SIG-M5 treated with dmso at 0.1 percent for 504 hours (cell line): ENCODE measurements at regions not wholly inside any gene's neighbourhood (a gene's known extent, or its start where the extent isn't known, plus 50 kb on each side); places are given as distances from the start of the nearest gene placed in this dataset.
"Not testable (repeated sequence)": the region's sequence is repeated elsewhere in the genome, so short reads cannot be mapped to it uniquely, and the experiment has no call there.

Experiments used
- DNase-seq: peaks from one replicate; lab custom pipeline; 2025; ENCODE audit not compliant: unreplicated experiment; lab: John Stamatoyannopoulos, UW

- DNase-seq: not testable (repeated sequence)
Measured at GRCh38 chr14:37841039-37841438, 245.6 kb downstream of the TTC6 start.

GRCh38 chr14:37842106-37842505 lies 246.7 kb downstream of the TTC6 start:
- DNase-seq: no peak

GRCh38 chr14:37843954-37844607 lies 248.7 kb downstream of the TTC6 start:
- no peak for DNase-seq

- DNase-seq: no peak
Measured at GRCh38 chr14:37844614-37845013, 249.2 kb downstream of the TTC6 start.

- DNase-seq: no peak
Measured at GRCh38 chr14:37848985-37849621, 253.7 kb downstream of the TTC6 start.

- no peak for DNase-seq
Measured at GRCh38 chr14:37851054-37851453, 255.6 kb downstream of the TTC6 start.

GRCh38 chr14:37855871-37856270 lies 260.4 kb downstream of the TTC6 start:
- DNase-seq: no peak

- no peak for DNase-seq
Measured at GRCh38 chr14:37857774-37858266, 262.4 kb downstream of the TTC6 start.

- DNase-seq: no peak
Measured at GRCh38 chr14:37858733-37859132, 263.3 kb downstream of the TTC6 start.

- no peak for DNase-seq
Measured at GRCh38 chr14:37859177-37859576, 263.7 kb downstream of the TTC6 start.

- DNase-seq: no peak
Measured at GRCh38 chr14:37862263-37862662, 266.8 kb downstream of the TTC6 start.

GRCh38 chr14:37864128-37864527 lies 268.7 kb downstream of the TTC6 start:
- DNase-seq: no peak

GRCh38 chr14:37864861-37865718 lies 269.7 kb downstream of the TTC6 start:
- no peak for DNase-seq

GRCh38 chr14:37865719-37866549 lies 270.5 kb downstream of the TTC6 start:
- DNase-seq: no peak

GRCh38 chr14:37869633-37870032 lies 274.2 kb downstream of the TTC6 start:
- no peak for DNase-seq

GRCh38 chr14:37870170-37870569 lies 274.7 kb downstream of the TTC6 start:
- no peak for DNase-seq

- DNase-seq: no peak
Measured at GRCh38 chr14:37870632-37871346, 275.4 kb downstream of the TTC6 start.

GRCh38 chr14:37874065-37874428 lies 278.6 kb downstream of the TTC6 start:
- not testable (repeated sequence) for DNase-seq

- DNase-seq: peak; percentile 54
Measured at GRCh38 chr14:37874429-37875109, 279.1 kb downstream of the TTC6 start.

- no peak for DNase-seq
Measured at GRCh38 chr14:37888234-37888633, 292.8 kb downstream of the TTC6 start.
